Astrocyte (in vitro differentiated cells and primary cell): ENCODE measurements at regions not wholly inside any gene's neighbourhood (a gene's known extent, or its start where the extent isn't known, plus 50 kb on each side); places are given as distances from the start of the nearest gene placed in this dataset.

ENCODE experiments used
- CTCF ChIP-seq: IDR thresholded peaks from 2 replicates; pipeline ENCODE4 v1.5.1; 2011; ENCODE audit warnings: low read depth, mild to moderate bottlenecking, inconsistent platforms, low read length, moderate library complexity; ENCODE audit not compliant: insufficient read depth
- EZH2 ChIP-seq: IDR thresholded peaks from 2 replicates; pipeline ENCODE4 v1.6.1; 2012; ENCODE audit warnings: mild to moderate bottlenecking, low read length, inconsistent platforms; ENCODE audit not compliant: insufficient read depth

- TF ChIP-seq CTCF (no peak), EZH2 (no peak)
Observed at GRCh38 chr3:181565416-181565815, 146.3 kb upstream of the SOX2 start.
